Naive thymus-derived CD4-positive, alpha-beta T cell (primary cell): ENCODE measurements at regions not wholly inside any gene's neighbourhood (a gene's known extent, or its start where the extent isn't known, plus 50 kb on each side); places are given as distances from the start of the nearest gene placed in this dataset.

Source experiments
- ATAC-seq: fragments of 150-1000 bp; cut with Tn5 transposase; 2 replicates; pipeline ENCODE4 v1.10.0; 2021; ENCODE audit warnings: mild to moderate bottlenecking, moderate library complexity
- CTCF ChIA-PET: fragments of 350-600 bp; sonication (Branson Sonifier 250); formaldehyde crosslinking; loops from one replicate; lab custom pipeline; 2021; ENCODE audit warnings: antibody characterized with exemption; lab: Charles Lee
- POLR2A ChIA-PET: fragments of 350-600 bp; sonication (Branson Sonifier 250); formaldehyde crosslinking; loops from one replicate; lab custom pipeline; 2021; ENCODE audit warnings: antibody characterized with exemption, inconsistent platforms; lab: Charles Lee
- DNase-seq, 9 donors: peaks; one replicate each; pipeline versions ENCODE4 v3.0.0 to v3.0.0-alpha.2; 2020 to 2022; ENCODE audit warnings: mixed read lengths in 1 of 9
- H3K27ac ChIP-seq: one replicate; pipeline ENCODE4 v1.7.0; 2013; ENCODE audit warnings: mild to moderate bottlenecking, low read depth, low read length, moderate library complexity
- H3K27me3 ChIP-seq, 2 donors: one replicate each; pipeline ENCODE4 v1.7.0; 2013; ENCODE audit warnings: low read length in 2 of 2, mild to moderate bottlenecking in 2 of 2, moderate library complexity in 2 of 2; ENCODE audit not compliant: control insufficient read depth in 2 of 2, insufficient read depth in 2 of 2
- H3K36me3 ChIP-seq, 3 experiments: 1 replicate in 2 of 3; 2 replicates in 1 of 3; pipeline ENCODE4 v1.7.0; 2013; ENCODE audit warnings: low read length in 3 of 3, mild to moderate bottlenecking in 3 of 3, moderate library complexity in 1 of 3; ENCODE audit not compliant: insufficient read depth in 3 of 3, control insufficient read depth in 2 of 3
- H3K4me1 ChIP-seq, 2 donors: one replicate each; pipeline ENCODE4 v1.7.0; 2013; ENCODE audit warnings: low read length in 2 of 2, mild to moderate bottlenecking in 2 of 2, moderate library complexity in 1 of 2; ENCODE audit not compliant: control insufficient read depth in 2 of 2, insufficient read depth in 2 of 2
- H3K4me3 ChIP-seq: 2 replicates; pipeline ENCODE4 v1.7.0; 2013; ENCODE audit warnings: mild to moderate bottlenecking, low read length
- H3K9me3 ChIP-seq, 3 experiments: 1 replicate in 2 of 3; 2 replicates in 1 of 3; pipeline ENCODE4 v1.7.0; 2013; ENCODE audit warnings: low read length in 3 of 3; ENCODE audit not compliant: control insufficient read depth in 2 of 3
- H3K27ac Mint-ChIP-seq, 9 donors: one replicate each; pipeline ENCODE4 v1.8.0; 2020 to 2022; ENCODE audit warnings: mixed read lengths in 9 of 9, mild to moderate bottlenecking in 8 of 9, moderate library complexity in 5 of 9, inconsistent platforms in 2 of 9
- H3K27me3 Mint-ChIP-seq, 5 donors: one replicate each; pipeline ENCODE4 v1.8.0; 2021 to 2022; ENCODE audit warnings: mixed read lengths in 5 of 5, mild to moderate bottlenecking in 1 of 5
- H3K36me3 Mint-ChIP-seq, 5 donors: one replicate each; pipeline ENCODE4 v1.8.0; 2020 to 2022; ENCODE audit warnings: mixed read lengths in 5 of 5, mild to moderate bottlenecking in 3 of 5, inconsistent platforms in 1 of 5
- H3K4me1 Mint-ChIP-seq, 7 donors: one replicate each; pipeline ENCODE4 v1.8.0; 2020 to 2022; ENCODE audit warnings: mixed read lengths in 7 of 7, mild to moderate bottlenecking in 3 of 7, inconsistent platforms in 1 of 7
- H3K4me3 Mint-ChIP-seq, 10 donors: one replicate each; pipeline ENCODE4 v1.8.0; 2020 to 2022; ENCODE audit warnings: mild to moderate bottlenecking in 10 of 10, mixed read lengths in 10 of 10, moderate library complexity in 6 of 10, inconsistent platforms in 2 of 10
- H3K9me3 Mint-ChIP-seq, 11 donors: one replicate each; pipeline ENCODE4 v1.8.0; 2020 to 2022; ENCODE audit warnings: mixed read lengths in 11 of 11, mild to moderate bottlenecking in 4 of 11, inconsistent platforms in 1 of 11, moderate library complexity in 1 of 11
- intact Hi-C, 2 donors: fragments of 100-400 bp; cut with micrococcal nuclease; formaldehyde crosslinking; loops; one replicate each; pipeline ENCODE4 v1.15.1; 2023

DNA sequence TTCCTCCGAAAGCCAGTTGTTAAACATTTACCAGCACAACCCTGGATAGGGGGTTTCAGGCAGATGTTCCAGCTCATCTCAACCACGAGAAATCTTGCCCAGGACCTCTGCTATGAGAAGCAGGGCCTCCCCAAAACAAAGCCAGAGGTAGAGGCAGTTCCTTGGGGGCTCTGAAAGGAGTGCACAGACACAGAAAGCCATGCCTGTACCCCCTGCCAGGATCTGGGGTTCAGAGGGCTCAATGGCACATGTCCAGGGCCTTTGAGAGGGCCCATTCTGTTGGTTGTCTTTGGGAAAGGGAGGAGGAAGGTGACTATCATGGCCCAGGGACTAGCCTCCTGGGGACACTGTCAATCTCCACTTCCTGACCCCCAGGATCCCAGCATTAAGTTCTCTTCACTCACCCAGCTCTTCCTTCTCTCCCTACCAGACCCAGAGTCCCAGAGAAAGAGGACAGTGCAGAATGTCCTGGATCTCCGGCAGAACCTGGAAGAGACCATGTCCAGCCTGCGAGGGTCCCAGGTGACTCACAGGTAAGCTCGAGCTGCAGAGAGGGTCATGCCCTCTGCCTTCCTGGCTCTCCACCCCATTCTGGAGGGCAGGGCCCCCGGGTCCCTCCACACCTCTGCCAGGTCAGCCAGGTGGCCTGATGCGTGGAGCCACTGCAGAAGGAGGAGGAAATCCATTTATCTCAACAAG lies 116.4 kb upstream of the IPO9 start:
- Histone ChIP-seq H3K36me3 (no peaks in the 10 kb centered on the region), H3K4me1 (no peaks in the 10 kb centered on the region), H3K4me3 (no peak overlapping the region), H3K27me3 (peaks cover 0 to 2% of the 10 kb centered on the region in 2 donors), H3K27ac (no peak overlapping the region), H3K9me3 (no peaks in the 10 kb centered on the region)
- ChIA-PET CTCF (interaction anchor here (0.5 kb wide), 1 partner anchor 8 kb away, joined by 3 read pairs; no protein-coding TSS in a partner anchor), POLR2A (no interaction called here)
- no peak for ATAC-seq
- H3K27ac Mint-ChIP-seq = peak overlapping the region in 1 of 9 donors; percentile 59
- peaks cover 0 to 2% (median 0%) of the 10 kb centered on the region in 7 donors for H3K4me1 Mint-ChIP-seq
- H3K27me3 Mint-ChIP-seq = no peaks in the 10 kb centered on the region
- H3K36me3 Mint-ChIP-seq = no peaks in the 10 kb centered on the region
- no peak for DNase-seq
- no peak overlapping the region for H3K4me3 Mint-ChIP-seq
- no peaks in the 10 kb centered on the region for H3K9me3 Mint-ChIP-seq
- intact Hi-C loops = no loop called here

GRCh38 chr1:201713086-201713810 lies 115.7 kb upstream of the IPO9 start:
- peak; percentile 60 for ATAC-seq
- ChIA-PET CTCF (interaction anchor here (0.5 kb wide), 1 partner anchor 9 kb away, joined by 3 read pairs; no protein-coding TSS in a partner anchor), POLR2A (no interaction called here)
- Mint-ChIP-seq H3K9me3 (no peaks in the 10 kb centered on the region), H3K27me3 (no peaks in the 10 kb centered on the region), H3K36me3 (no peaks in the 10 kb centered on the region), H3K4me1 (peaks cover 0 to 2% (median 0%) of the 10 kb centered on the region in 7 donors), H3K27ac (peak overlapping the region in 1 of 9 donors; percentile 59), H3K4me3 (no peak overlapping the region)
- H3K9me3 ChIP-seq = no peaks in the 10 kb centered on the region
- no peak for DNase-seq
- H3K4me3 ChIP-seq = no peak overlapping the region
- H3K36me3 ChIP-seq = no peaks in the 10 kb centered on the region
- no peaks in the 10 kb centered on the region for H3K27me3 ChIP-seq
- intact Hi-C loops = no loop called here
- H3K27ac ChIP-seq = no peak overlapping the region
- H3K4me1 ChIP-seq = no peaks in the 10 kb centered on the region

DNA sequence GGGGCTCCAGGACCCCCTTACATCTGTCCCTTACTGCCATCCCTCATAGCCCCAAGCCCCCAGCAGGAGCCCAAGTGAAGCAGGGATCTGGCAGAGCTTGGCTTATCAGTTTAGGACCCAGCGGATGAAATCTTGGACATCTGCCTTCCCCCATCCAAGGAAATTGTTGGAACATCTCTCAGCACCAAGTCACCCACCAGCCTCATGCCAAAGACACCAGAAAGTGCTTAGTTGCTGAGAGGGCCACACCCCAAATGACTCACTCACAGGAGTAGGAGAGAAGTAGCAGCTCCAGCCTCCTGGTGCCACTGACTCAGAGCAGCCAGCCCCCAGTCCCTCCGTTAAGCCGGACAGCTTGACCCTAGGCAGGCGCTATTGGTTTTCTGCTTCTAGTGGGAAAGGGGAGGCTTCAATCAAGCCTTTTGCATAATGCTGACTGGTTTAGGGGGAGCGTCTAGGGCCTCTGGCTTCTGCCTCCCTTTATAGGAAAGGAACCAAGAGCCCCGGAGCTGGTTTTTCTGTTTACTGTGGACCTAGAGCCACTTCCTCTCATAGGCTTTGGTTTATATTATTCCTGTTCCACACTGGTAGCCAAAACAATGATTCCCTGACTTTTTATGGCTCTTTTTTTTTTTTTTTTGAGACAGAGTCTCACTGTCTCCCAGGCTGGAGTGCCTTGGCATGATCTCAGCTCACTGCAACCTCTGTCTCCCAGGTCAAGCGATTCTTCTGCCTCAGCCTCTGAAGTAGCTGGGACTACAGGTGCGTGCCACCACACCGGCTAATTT lies 114.2 kb upstream of the IPO9 start:
- CTCF ChIA-PET = no interaction called here
- intact Hi-C loops = no loop called here
- H3K27ac ChIP-seq = no peak overlapping the region

GRCh38 chr1:201715351-201715750 lies 113.6 kb upstream of the IPO9 start:
- ChIA-PET POLR2A (no interaction called here), CTCF (no interaction called here)
- peaks cover 0 to 2% (median 0%) of the 10 kb centered on the region in 7 donors for H3K4me1 Mint-ChIP-seq
- no peaks in the 10 kb centered on the region for H3K4me1 ChIP-seq
- H3K36me3 ChIP-seq = no peaks in the 10 kb centered on the region
- ATAC-seq = no peak
- intact Hi-C loops = no loop called here
- H3K9me3 Mint-ChIP-seq = no peaks in the 10 kb centered on the region
- DNase-seq = no peak
- H3K27ac Mint-ChIP-seq = no peak overlapping the region
- no peak overlapping the region for H3K27ac ChIP-seq
- H3K36me3 Mint-ChIP-seq = peaks cover 0 to 8% (median 0%) of the 10 kb centered on the region in 5 donors
- H3K9me3 ChIP-seq = no peaks in the 10 kb centered on the region
- no peaks in the 10 kb centered on the region for H3K27me3 ChIP-seq
- H3K27me3 Mint-ChIP-seq = no peaks in the 10 kb centered on the region
- H3K4me3 ChIP-seq = no peak overlapping the region
- H3K4me3 Mint-ChIP-seq = no peak overlapping the region

More for the DNA sequence above, 114.2 kb upstream of the IPO9 start:
- ATAC-seq = peak; percentile 78
- no peak for DNase-seq
- H3K4me1 ChIP-seq = no peaks in the 10 kb centered on the region
- H3K27me3 Mint-ChIP-seq = no peaks in the 10 kb centered on the region
- H3K27ac Mint-ChIP-seq = no peak overlapping the region
- peaks cover 0 to 2% (median 0%) of the 10 kb centered on the region in 7 donors for H3K4me1 Mint-ChIP-seq
- no peaks in the 10 kb centered on the region for H3K9me3 ChIP-seq
- H3K9me3 Mint-ChIP-seq = no peaks in the 10 kb centered on the region
- POLR2A ChIA-PET = no interaction called here
- no peak overlapping the region for H3K4me3 ChIP-seq
- H3K27me3 ChIP-seq = no peaks in the 10 kb centered on the region
- H3K36me3 Mint-ChIP-seq = peaks cover 0 to 8% (median 0%) of the 10 kb centered on the region in 5 donors
- H3K36me3 ChIP-seq = no peaks in the 10 kb centered on the region
- no peak overlapping the region for H3K4me3 Mint-ChIP-seq

- ATAC-seq = peak; percentile 67
- POLR2A ChIA-PET = no interaction called here
- no peak for DNase-seq
- no peaks in the 10 kb centered on the region for H3K36me3 ChIP-seq
- Mint-ChIP-seq H3K9me3 (no peaks in the 10 kb centered on the region), H3K36me3 (peaks cover 0 to 8% (median 0%) of the 10 kb centered on the region in 5 donors), H3K27ac (no peak overlapping the region), H3K27me3 (no peaks in the 10 kb centered on the region), H3K4me1 (peaks cover 0 to 2% (median 0%) of the 10 kb centered on the region in 7 donors), H3K4me3 (no peak overlapping the region)
- intact Hi-C loops = no loop called here
- H3K27ac ChIP-seq = no peak overlapping the region
- no peaks in the 10 kb centered on the region for H3K9me3 ChIP-seq
- H3K27me3 ChIP-seq = no peaks in the 10 kb centered on the region
- CTCF ChIA-PET = no interaction called here
- no peak overlapping the region for H3K4me3 ChIP-seq
- no peaks in the 10 kb centered on the region for H3K4me1 ChIP-seq
Measured at GRCh38 chr1:201715801-201716741, 112.9 kb upstream of the IPO9 start.

- H3K4me1 ChIP-seq = no peaks in the 10 kb centered on the region
Measured at GRCh38 chr1:201716742-201717135, 112.2 kb upstream of the IPO9 start.

More at GRCh38 chr1:201716742-201717135, 112.2 kb upstream of the IPO9 start:
- no peaks in the 10 kb centered on the region for H3K27me3 ChIP-seq
- CTCF ChIA-PET = no interaction called here
- Mint-ChIP-seq H3K27me3 (no peaks in the 10 kb centered on the region), H3K4me3 (no peak overlapping the region), H3K27ac (no peak overlapping the region), H3K4me1 (peaks cover 0 to 2% (median 0%) of the 10 kb centered on the region in 7 donors), H3K36me3 (peaks cover 0 to 8% (median 0%) of the 10 kb centered on the region in 5 donors), H3K9me3 (no peaks in the 10 kb centered on the region)
- H3K27ac ChIP-seq = no peak overlapping the region
- intact Hi-C loops = no loop called here
- H3K9me3 ChIP-seq = no peaks in the 10 kb centered on the region
- no peak overlapping the region for H3K4me3 ChIP-seq
- POLR2A ChIA-PET = no interaction called here
- no peak for DNase-seq
- no peak for ATAC-seq
- no peaks in the 10 kb centered on the region for H3K36me3 ChIP-seq
